LNCaP clone FGC (cell line): ENCODE measurements at regions not wholly inside any gene's neighbourhood (a gene's known extent, or its start where the extent isn't known, plus 50 kb on each side); places are given as distances from the start of the nearest gene placed in this dataset.

Experiments used
- DNase-seq: peaks from one replicate; pipeline ENCODE4 v3.0.0-alpha.2; 2011; ENCODE audit warnings: low read depth
- H3K4me3 ChIP-seq: 2 replicates; pipeline ENCODE4 v1.5.1; 2011; ENCODE audit warnings: mild to moderate bottlenecking, low read depth, low read length, control low read depth
- CTCF ChIP-seq: IDR thresholded peaks from 2 replicates; pipeline ENCODE4 v1.5.1; 2012; ENCODE audit warnings: mild to moderate bottlenecking; ENCODE audit not compliant: control insufficient read depth, insufficient read depth; ENCODE audit errors: extremely low read depth

GRCh38 chr10:59064080-59064692 lies 112.3 kb upstream of the PHYHIPL start:
- no peak for TF ChIP-seq CTCF
- DNase-seq, result no peak
- H3K4me3 ChIP-seq, result no peak overlapping the region

- TF ChIP-seq CTCF, result no peak
- H3K4me3 ChIP-seq, result no peak overlapping the region
- no peak for DNase-seq
These were observed 111.5 kb upstream of the PHYHIPL start for GRCh38 chr10:59064759-59065539.

- DNase-seq, result no peak
- H3K4me3 ChIP-seq, result no peak overlapping the region
- no peak for TF ChIP-seq CTCF
These were observed 107.8 kb upstream of the PHYHIPL start for GRCh38 chr10:59068581-59069191.

GRCh38 chr10:59072038-59072437 lies 104.4 kb upstream of the PHYHIPL start:
- TF ChIP-seq CTCF, result no peak
- DNase-seq, result no peak
- no peak overlapping the region for H3K4me3 ChIP-seq

- no peak for DNase-seq
- no peak for TF ChIP-seq CTCF
- no peak overlapping the region for H3K4me3 ChIP-seq
These were observed 102.9 kb upstream of the PHYHIPL start for GRCh38 chr10:59073456-59074053.

- DNase-seq, result no peak
- TF ChIP-seq CTCF, result no peak
- no peak overlapping the region for H3K4me3 ChIP-seq
These were observed 100.9 kb upstream of the PHYHIPL start for GRCh38 chr10:59075576-59075975.
